T-helper 1 cell treated with Interleukin-12 subunit alpha and Interleukin-12 subunit beta and Interleukin-4 antibody, amounts not matched to agents 30 ng/mL and 1 ng/mL, for 36 hours (primary cell): ENCODE measurements at regions not wholly inside any gene's neighbourhood (a gene's known extent, or its start where the extent isn't known, plus 50 kb on each side); places are given as distances from the start of the nearest gene placed in this dataset.
"Not testable (repeated sequence)": the region's sequence is repeated elsewhere in the genome, so short reads cannot be mapped to it uniquely, and the experiment has no call there.

Source experiments
- intact Hi-C: fragments of 100-400 bp; cut with micrococcal nuclease; formaldehyde crosslinking; loops from one replicate; pipeline ENCODE4 v1.15.1; 2024

DNA sequence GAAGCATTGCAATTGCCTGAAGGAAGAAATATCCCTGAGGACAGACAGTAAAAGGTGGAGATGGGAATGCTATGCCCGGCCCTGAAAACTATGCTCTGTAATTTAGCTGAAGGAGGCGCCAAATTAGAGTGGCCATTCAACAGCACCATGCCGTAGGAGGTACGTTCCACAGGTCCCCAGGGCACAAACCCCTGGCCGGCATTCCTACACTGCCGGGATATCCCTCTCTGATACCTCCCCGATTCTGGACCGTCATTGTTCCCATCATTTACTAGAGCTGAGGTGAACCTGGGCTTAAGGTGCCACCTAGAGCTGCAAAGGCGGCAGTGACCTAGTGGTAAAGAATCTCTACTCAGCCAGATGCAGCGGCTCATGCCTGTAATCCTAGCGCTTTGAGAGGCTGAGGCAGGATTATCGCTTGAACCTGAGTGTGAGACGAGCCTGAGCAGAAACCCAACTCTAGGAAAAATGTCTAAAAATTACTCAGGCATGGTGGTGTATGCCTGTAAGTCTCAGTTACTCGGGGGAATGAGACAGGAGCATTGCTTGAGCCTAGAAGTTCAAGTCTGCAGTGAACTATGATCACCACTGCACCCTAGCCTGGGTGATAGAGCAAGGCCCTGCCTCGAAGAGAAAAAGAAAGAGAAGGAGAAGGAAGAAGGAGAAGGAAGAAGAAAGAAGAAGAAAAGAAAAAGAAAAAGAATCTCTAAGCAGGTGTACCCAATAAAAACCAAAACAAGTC, 53.0 kb upstream of the TNKS2 start:
- intact Hi-C loops, result no loop called here

GRCh38 chr10:91743465-91743864, 54.8 kb upstream of the TNKS2 start:
- intact Hi-C loops, result no loop called here

DNA sequence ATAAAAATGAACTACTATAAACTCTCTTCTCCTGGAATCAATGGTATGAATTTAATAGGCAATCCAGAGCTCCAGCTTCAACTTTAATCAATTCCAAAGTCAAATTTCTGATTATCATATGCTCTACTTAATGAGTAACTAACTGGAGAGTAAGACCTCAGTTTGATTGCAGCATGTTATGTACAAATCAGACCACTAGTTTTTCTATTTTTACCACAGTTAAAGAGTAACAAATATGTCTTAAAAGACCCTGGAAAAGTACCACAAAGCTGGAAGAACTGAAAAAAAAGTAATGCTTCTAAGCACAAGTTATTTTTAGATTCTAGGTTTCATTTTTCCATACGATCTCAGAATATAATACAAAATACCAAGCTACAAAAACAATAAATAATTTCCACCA, 56.0 kb upstream of the TNKS2 start:
- intact Hi-C loops, result no loop called here

DNA sequence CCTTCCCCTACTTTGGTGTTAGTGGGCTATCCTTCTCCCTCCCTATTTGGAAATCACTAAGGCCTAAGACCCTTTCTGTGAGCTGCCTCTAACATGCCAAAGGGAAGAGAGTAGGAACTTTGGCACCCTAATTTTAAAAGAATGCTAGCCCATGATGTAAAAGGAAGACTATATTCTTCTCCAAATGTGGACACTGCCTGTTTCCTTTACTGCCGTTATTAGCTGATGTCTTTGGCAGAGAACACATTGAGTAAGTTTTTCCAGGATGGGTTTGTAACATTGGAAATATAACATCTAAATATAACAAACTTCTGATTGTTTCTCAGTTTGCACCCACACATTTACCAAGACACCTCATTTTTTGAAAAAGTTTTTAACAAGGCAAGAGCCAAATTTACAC, 56.9 kb upstream of the TNKS2 start:
- intact Hi-C loops, result no loop called here

- intact Hi-C loops, result no loop called here
Observed at GRCh38 chr10:91740353-91740924, 57.8 kb upstream of the TNKS2 start.

GRCh38 chr10:91732265-91732664, 66.0 kb upstream of the TNKS2 start:
- intact Hi-C loops, result not testable (repeated sequence)

GRCh38 chr10:91729339-91729738, 68.9 kb upstream of the TNKS2 start:
- intact Hi-C loops, result not testable (repeated sequence)

- intact Hi-C loops, result no loop called here
Observed at GRCh38 chr10:91726355-91726754, 71.9 kb upstream of the TNKS2 start.

DNA sequence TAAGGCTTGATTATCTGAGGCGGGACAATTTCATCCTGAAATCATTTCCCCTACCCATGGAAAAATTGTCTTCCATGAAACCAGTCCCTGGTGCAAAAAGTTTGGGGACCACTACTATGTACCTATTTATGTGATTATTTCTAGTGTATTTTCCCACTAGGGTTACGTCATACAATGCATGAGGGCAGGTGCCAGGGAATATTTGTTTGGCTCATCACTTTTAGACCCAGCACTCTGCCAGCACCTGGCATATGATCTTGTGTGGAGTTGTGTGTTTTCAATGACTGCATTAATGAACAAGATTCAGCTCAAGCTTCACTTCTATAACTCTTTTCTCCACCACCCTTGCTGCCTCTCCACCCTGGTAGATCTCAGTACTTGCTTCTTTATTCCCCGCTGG, 73.3 kb upstream of the TNKS2 start:
- intact Hi-C loops, result no loop called here

- intact Hi-C loops, result no loop called here
Observed at GRCh38 chr10:91713461-91714072, 80.7 kb upstream of the PPP1R3C start.

- intact Hi-C loops, result no loop called here
Observed at GRCh38 chr10:91711885-91712680, 79.2 kb upstream of the PPP1R3C start.

- intact Hi-C loops, result no loop called here
Observed at GRCh38 chr10:91709394-91709798, 76.5 kb upstream of the PPP1R3C start.

GRCh38 chr10:91708174-91708861, 75.4 kb upstream of the PPP1R3C start:
- intact Hi-C loops, result no loop called here

GRCh38 chr10:91707236-91707635, 74.4 kb upstream of the PPP1R3C start:
- intact Hi-C loops, result no loop called here

DNA sequence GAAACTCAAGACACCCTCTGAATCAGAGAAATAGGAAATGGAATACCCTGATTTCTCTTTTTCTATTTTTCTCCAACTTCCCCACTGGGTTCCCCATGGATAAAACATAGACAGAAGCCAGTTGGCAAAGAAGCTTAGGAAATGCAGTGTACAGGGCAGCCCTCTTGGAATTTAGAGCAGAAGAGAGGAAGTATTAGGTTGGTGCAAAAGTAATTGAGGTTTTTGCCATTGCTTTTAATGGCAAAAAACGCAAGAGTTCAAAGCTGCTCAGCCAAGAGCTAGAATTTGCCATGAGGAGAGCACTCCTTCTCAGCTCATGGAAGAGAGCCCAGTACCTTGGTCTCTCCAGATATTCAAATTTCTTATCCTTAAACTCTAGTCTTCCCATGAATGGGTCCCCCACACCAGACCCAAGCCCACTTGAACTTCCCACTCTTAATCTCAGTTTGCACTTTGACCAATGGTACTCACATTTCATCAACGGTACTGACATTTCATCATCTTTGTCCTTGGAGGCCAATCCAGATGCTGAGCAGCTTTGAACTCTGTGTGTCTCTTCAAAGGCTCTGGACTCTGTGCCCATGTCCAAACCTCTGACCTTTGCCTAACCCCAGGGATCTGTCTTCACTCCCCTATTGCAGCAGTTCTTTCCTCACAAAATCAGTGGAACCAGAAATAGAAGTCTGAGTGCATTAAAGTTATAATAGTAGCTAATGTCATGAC, 73.2 kb upstream of the PPP1R3C start:
- intact Hi-C loops, result no loop called here

GRCh38 chr10:91702620-91703019, 69.7 kb upstream of the PPP1R3C start:
- intact Hi-C loops, result no loop called here

GRCh38 chr10:91700788-91701444, 68.0 kb upstream of the PPP1R3C start:
- intact Hi-C loops, result no loop called here

GRCh38 chr10:91700273-91700672, 67.4 kb upstream of the PPP1R3C start:
- intact Hi-C loops, result no loop called here

- intact Hi-C loops, result no loop called here
Observed at GRCh38 chr10:91698258-91698657, 65.4 kb upstream of the PPP1R3C start.

DNA sequence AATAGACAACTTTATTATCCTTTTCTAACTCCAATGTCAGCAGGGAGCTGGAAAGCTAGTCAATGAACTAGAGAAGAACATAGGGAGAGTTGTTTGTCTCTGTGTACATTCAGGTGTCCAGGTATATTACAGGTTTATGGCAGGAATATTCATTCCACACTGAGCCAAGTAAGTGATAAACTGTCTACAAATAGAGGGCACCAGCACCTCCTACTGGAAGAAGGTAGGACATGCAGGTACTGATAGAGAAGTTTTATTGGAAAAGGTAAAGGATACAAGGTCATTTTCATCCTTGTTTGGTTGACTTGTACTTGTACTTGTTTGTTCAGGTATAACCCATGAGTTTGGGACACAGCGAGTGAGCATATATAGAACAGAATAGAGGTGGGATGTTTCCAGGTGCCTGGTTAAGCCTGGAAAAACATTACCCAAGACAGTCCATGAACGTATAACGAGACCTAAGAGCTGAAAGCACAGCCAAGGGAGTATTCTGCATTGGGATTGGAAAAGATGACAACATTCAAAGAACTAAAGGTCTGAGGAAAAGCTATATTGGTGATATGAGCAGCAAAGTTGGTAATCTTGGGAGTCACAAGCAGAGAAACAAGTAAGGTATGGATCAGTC, 61.4 kb upstream of the PPP1R3C start:
- intact Hi-C loops, result loop anchor here (1.0 kb wide), 3 partner anchors 305 to 688 kb away; no protein-coding TSS in a partner anchor
